Left ventricle myocardium inferior (tissue), 1 donor: ENCODE measurements at regions not wholly inside any gene's neighbourhood (a gene's known extent, or its start where the extent isn't known, plus 50 kb on each side); places are given as distances from the start of the nearest gene placed in this dataset.
A peak's percentile ranks its signal among the peaks of the same experiment; 100 is the strongest.

ENCODE experiments used
- DNase-seq: peaks from one replicate; pipeline ENCODE4 v3.0.0-alpha.2; 2020
- H3K27ac ChIP-seq: fragments of 200-600 bp; replicated peaks from 2 replicates; pipeline ENCODE4 v1.8.0; 2021
- H3K27me3 ChIP-seq: fragments of 200-600 bp; 2 replicates; pipeline ENCODE4 v1.8.0; 2021; ENCODE audit warnings: low read depth
- H3K36me3 ChIP-seq: fragments of 200-600 bp; 2 replicates; pipeline ENCODE4 v1.8.0; 2021
- H3K4me1 ChIP-seq: fragments of 200-600 bp; 2 replicates; pipeline ENCODE4 v1.8.0; 2021
- H3K4me3 ChIP-seq: fragments of 200-600 bp; 2 replicates; pipeline ENCODE4 v1.8.0; 2021; ENCODE audit warnings: mild to moderate bottlenecking, moderate library complexity
- H3K9me3 ChIP-seq: fragments of 200-600 bp; replicated peaks from 2 replicates; pipeline ENCODE4 v1.8.0; 2021
- intact Hi-C: fragments of 100-400 bp; cut with micrococcal nuclease; formaldehyde crosslinking; loops from one replicate; pipeline ENCODE4 v1.11.0; 2022
- TF ChIP-seq, protein P1 (sequence below): fragments of 200-600 bp; IDR thresholded peaks from 2 replicates; pipeline ENCODE4 v1.8.0; 2021; ENCODE audit warnings: antibody characterized with exemption, mild to moderate bottlenecking, borderline replicate concordance
- donor health status: DM: no; HTN: yes; CAD: no; lungs with severe emphysema.

DNA sequence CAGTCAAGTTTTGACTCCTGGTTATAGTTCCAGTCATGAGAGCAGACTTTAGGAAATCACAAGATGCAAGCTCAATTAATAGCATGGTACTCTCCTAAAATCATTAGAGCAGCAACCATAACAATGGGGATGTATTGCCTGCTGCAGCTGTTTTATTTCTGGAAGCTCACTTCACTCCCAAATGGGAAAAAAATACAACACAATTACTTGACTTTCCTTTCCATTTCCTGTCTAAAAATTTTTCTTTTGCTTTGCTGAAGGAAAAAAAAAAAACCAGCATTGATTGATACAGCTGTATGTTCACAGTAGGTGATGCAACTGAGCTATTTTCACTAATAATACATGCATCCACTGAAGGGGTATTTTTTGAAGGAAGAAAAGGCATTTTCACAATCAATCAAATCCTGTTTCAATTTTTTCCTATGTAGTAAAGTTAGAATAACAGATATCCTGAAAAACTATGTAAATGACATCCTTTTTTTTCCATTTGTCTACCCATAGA lies 143.9 kb upstream of the NOVA1 start:
- Histone ChIP-seq H3K9me3 (no peaks in the 10 kb centered on the region), H3K27ac (no peak overlapping the region), H3K4me3 (no peak overlapping the region), H3K27me3 (no peaks in the 10 kb centered on the region), H3K36me3 (no peaks in the 10 kb centered on the region), H3K4me1 (no peaks in the 10 kb centered on the region)
- TF ChIP-seq, protein P1, sequence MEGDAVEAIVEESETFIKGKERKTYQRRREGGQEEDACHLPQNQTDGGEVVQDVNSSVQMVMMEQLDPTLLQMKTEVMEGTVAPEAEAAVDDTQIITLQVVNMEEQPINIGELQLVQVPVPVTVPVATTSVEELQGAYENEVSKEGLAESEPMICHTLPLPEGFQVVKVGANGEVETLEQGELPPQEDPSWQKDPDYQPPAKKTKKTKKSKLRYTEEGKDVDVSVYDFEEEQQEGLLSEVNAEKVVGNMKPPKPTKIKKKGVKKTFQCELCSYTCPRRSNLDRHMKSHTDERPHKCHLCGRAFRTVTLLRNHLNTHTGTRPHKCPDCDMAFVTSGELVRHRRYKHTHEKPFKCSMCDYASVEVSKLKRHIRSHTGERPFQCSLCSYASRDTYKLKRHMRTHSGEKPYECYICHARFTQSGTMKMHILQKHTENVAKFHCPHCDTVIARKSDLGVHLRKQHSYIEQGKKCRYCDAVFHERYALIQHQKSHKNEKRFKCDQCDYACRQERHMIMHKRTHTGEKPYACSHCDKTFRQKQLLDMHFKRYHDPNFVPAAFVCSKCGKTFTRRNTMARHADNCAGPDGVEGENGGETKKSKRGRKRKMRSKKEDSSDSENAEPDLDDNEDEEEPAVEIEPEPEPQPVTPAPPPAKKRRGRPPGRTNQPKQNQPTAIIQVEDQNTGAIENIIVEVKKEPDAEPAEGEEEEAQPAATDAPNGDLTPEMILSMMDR, result no peak
- no peak for DNase-seq
- intact Hi-C loops, result no loop called here

DNA sequence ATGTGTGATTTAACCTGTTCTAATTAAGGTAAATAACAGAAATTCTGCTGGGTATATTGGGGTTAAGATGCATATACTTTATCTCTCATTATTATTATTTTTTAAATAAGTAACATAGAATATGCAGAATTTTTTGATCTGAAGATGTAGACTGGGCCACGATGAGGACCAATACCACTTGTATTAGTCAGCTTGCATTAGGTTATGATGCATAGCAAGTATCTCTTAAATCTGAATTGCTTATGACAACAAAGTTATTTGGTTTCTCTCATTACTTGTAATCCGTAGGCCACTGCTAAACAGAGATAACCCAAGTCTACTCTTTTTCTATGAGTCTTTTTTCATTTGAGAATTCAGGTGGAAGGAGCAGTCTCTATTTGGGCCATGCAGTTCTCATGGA lies 145.5 kb upstream of the NOVA1 start:
- Histone ChIP-seq H3K36me3 (no peaks in the 10 kb centered on the region), H3K9me3 (no peaks in the 10 kb centered on the region), H3K27ac (no peak overlapping the region), H3K4me1 (no peaks in the 10 kb centered on the region), H3K27me3 (no peaks in the 10 kb centered on the region), H3K4me3 (no peak overlapping the region)
- no peak for DNase-seq
- TF ChIP-seq, protein P1, result no peak
- intact Hi-C loops, result no loop called here

- Histone ChIP-seq H3K27me3 (no peaks in the 10 kb centered on the region), H3K27ac (no peak overlapping the region), H3K36me3 (no peaks in the 10 kb centered on the region), H3K4me3 (no peak overlapping the region), H3K4me1 (no peaks in the 10 kb centered on the region), H3K9me3 (no peaks in the 10 kb centered on the region)
- TF ChIP-seq, protein P1, result no peak
- no peak for DNase-seq
- intact Hi-C loops, result no loop called here
These were observed 147.1 kb upstream of the NOVA1 start for GRCh38 chr14:26744903-26745302.

DNA sequence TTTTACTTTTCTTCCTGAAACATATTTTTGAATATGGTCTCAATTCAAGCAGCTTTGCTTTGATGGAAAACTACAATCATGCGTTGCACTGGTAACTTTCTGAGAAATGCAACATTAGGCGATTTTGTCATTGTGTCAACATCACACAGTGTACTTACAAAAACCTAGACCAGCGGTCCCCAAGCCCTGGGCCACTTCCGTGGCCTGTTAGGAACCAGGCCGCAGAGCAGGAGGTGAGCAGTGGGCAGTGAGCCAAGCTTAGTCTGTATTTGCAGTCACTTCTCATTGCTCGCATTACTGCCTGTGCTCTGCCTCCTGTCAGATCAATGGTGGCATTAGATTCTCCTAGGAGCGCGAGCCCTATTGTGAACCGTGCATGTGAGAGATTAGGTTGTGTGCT lies 163.7 kb upstream of the NOVA1 start:
- TF ChIP-seq, protein P1, result no peak

DNA sequence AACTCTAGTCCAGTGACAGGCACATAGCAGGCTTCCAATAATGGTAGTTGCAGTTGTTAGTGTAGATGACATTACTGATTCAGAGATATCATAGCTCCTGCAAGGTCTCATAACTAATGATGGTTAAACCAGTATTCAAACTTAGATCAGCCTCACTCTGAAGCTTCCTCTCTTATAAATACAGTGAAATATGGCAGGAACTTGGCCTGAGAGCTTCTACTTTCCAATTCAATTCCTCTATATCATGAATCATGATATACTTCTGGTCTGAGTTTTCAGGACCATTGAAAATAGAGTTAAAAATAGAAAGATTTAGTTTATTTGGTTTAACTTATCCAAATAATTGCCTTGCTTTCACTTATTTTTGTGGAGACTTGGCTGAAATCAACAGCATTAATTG lies 167.5 kb upstream of the NOVA1 start:
- no peak for DNase-seq
- Histone ChIP-seq H3K4me3 (no peak overlapping the region), H3K9me3 (no peaks in the 10 kb centered on the region), H3K36me3 (no peaks in the 10 kb centered on the region), H3K27ac (peak overlapping the region; percentile 51), H3K4me1 (no peaks in the 10 kb centered on the region), H3K27me3 (no peaks in the 10 kb centered on the region)
- TF ChIP-seq, protein P1, result no peak
- intact Hi-C loops, result no loop called here

More for the DNA sequence above, 163.7 kb upstream of the NOVA1 start:
- H3K4me3 ChIP-seq, result no peak overlapping the region
- intact Hi-C loops, result no loop called here
- H3K9me3 ChIP-seq, result peaks cover 4% of the 10 kb centered on the region
- DNase-seq, result no peak
- no peak overlapping the region for H3K27ac ChIP-seq
- no peaks in the 10 kb centered on the region for H3K27me3 ChIP-seq
- H3K36me3 ChIP-seq, result no peaks in the 10 kb centered on the region
- H3K4me1 ChIP-seq, result no peaks in the 10 kb centered on the region
